ENCODE measurements at regions not wholly inside any gene's neighbourhood (a gene's known extent, or its start where the extent isn't known, plus 50 kb on each side); places are given as distances from the start of the nearest gene placed in this dataset.

DNA sequence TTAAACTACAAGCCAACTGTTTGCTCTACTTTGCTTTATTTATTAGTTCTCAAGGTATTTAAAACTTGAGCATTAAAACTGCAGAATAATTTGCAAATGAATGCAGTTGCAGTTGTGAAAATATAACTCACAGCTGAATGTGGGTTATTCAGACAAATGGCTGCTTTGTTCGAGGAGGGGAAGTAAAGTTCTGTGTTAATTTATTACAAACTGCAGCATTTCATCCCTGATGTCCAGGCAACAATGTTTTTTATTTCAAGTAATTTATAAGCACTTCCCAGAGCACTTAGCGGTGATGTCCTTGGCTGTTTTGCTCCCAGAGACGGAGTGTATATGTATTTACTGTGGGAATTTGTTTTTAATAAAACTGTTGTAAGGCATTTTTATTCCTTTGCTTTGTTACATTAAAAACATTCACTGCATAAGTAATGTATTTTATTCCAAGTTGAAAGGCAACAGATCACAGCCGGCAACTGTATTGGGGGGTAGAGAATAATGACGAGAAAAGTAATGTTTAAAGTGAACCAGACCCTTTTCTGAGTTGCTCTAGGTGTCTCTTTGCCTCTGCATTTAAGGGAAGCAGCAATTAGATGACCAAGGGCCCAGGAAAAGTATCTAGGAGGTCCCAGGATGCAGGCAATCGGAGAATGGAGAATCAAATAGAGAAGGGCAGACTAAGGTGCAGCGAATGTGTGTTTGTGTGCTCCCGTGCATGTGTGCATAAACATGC, 291.2 kb upstream of the SALL1 start:
- no peak for DNase-seq

DNA sequence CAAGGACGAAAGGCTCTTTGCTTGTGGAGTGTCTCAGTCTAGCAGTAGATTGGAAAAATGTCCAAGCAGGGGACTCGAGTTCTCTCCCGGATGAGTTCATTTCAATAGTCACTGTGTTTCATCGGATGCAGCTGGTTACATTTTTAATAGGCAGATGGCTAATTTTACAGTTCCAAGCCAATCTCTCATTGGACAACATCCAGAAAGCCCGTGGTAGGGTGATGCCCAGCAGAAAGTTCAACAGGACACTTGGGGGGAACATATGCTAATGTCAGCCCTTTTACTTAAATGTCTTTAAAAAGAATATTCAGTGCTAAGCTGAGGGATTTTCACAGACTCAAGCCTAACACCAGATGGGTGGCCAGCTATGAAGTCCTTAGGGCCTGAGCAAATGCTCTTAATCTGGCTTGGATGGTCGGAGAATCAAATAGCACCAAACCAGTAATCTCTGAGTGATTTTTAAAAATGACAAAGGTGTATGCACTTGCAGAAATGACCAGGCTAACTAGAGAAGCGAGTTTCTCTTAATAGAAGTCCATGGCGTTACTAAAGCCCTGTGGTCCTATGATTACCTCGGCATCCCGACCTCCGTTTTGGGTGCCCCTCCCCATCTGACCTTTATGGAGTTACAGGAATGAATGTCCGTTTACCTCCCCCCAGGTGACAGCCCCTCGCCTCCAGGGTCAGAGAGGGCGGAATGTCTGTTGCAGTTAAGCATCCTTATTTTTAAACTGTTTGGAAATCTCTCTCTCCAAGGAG, 289.2 kb upstream of the SALL1 start:
- DNase-seq = no peak

- DNase-seq = no peak
Observed at GRCh38 chr16:51439271-51439670, 288.2 kb upstream of the SALL1 start.

GRCh38 chr16:51436742-51437141, 285.7 kb upstream of the SALL1 start:
- DNase-seq = no peak

DNA sequence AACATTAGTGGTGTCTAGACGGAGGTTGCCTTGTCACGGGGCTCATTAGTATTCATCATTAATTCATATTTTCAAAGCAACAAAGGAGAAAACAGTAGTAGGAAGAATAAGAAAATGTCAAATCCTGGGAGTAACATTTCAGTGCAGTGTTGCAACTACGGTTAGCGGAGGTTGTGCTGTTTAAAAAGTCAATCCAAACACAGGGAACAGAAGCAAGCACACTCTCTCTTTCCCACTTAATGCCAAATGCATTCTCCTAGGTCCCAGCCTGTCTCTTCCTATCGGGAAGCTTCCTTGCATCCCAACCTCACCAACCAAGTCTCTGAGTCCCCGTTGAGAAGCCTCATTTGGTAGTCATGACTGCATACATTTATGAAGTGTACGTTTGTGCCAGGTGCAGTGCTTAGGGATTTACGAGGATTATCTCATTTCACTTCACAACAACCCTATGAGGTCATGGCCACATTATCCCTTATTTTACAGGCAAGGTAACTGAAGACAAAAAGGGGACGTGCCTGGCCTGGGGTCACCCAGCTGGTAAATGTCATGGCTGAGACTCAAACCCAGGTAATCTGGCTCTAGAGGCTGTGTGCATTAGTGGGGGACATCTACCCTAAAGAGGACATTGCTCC, 283.6 kb upstream of the SALL1 start:
- no peak for DNase-seq

- no peak for DNase-seq
Observed at GRCh38 chr16:51433599-51433998, 282.5 kb upstream of the SALL1 start.

DNA sequence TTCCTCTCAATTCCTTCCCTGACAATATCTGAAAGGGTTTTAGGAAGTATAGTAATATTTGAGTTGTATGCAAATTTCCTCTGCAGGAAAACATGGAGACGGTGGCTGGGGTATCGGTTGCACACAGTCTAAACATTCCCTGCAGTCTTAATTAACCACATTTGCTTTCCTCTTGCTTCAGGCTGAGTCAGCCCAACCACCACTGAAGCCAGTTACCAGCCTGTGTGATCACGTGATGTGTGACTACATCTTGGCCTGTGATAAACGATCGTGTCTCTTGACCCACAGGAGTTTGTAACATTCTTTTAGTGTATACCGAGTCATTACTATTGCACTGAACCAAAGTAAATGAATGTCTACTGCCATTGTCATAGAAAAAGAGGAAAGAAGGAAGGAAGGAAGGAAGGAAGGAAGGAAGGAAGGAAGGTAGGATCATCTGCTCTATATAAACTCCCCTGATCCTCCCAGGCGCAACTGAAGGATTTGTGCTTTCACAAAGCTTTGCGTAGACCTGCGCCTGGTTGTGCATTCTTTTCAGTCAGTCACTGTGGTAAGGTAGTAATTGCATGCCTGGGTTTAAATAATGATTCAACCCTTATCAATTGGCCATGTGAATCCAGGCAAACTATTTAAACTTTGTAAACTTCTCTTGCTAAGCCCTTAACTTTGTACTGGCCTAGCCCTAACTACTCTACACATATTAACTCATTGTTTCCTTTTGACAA, 280.6 kb upstream of the SALL1 start:
- no peak for DNase-seq

- DNase-seq = no peak
Observed at GRCh38 chr16:51430716-51431369, 279.8 kb upstream of the SALL1 start.

DNA sequence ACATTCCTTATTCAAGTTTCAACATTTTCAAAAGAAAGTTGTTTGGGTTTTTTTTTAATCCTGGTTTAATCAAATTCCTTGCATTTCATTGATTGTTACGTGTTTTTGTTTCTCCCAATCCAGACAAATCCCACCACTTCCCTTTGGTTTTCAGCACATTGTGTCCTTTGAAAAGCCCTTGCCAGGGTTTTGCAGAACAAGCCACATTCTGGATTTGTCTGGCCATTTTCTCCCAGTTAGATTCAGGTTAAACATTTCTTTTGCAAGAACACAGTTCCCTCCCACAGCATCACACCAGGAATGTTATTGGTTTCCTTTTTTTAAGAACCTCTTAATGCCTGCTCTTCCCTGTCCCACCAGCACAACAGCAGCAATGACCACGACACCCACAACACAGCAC, 278.0 kb upstream of the SALL1 start:
- DNase-seq = no peak

GRCh38 chr16:51427085-51427484, 276.0 kb upstream of the SALL1 start:
- no peak for DNase-seq

DNA sequence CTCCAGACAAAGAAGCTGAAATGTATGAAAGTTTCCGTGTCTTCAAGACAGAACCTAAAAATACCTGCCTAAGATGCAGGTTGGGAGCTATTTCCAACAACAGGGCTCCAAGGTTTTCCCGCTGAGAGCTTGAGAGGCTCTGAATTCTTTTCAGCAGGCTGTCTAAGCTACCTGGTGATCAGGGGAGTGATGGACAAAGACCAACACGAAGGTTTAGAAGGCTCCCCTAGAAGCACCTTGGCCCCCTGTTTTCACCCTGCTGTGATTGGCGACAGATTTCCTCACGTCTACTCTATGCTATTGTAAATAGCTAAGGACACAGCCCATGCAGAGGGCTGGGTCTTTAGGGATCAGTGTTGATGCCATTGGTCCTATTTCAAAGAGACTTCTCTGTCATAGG, 275.2 kb upstream of the SALL1 start:
- DNase-seq = no peak

DNA sequence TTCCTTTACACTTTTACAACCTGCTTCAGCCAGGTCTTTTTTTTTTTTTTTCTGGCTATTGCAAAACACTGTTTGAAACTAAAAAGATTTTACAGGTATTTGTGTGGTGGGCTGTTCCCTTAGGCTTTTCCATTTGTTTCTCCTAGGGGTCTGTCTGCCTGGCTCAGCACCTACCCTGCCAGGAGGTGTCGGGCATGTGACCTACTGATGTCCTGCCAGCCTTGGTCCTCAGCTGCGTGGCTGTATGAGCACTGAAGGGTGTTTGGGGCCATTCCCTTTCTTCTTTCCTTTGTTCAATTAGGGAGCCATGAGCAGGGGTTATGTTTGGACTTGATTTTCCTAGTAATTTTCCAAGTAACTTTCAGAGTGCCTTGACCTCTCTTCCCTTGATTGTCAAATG, 269.2 kb upstream of the SALL1 start:
- no peak for DNase-seq

DNA sequence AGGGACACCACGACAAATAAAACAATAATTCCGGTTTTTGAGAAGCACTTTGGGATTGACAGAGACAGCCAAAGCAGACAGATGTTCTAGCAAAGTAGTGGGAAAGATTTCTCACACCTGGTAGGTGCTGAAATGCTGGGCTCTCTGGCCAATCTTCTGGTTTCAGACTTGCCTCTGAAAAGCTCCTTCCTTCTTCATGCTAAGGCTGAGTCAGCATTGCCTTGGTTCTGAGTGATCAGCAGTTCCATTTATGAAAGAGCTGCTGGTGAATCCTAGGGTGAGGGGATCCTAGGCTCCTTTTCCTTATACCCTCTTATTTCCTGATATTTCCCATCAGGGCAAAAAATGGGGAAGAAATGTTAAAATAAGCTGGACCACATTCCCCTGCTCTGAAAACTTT, 268.7 kb upstream of the SALL1 start:
- no peak for DNase-seq

- no peak for DNase-seq
Observed at GRCh38 chr16:51418258-51418657, 267.2 kb upstream of the SALL1 start.

GRCh38 chr16:51416926-51417325, 265.9 kb upstream of the SALL1 start:
- no peak for DNase-seq

DNA sequence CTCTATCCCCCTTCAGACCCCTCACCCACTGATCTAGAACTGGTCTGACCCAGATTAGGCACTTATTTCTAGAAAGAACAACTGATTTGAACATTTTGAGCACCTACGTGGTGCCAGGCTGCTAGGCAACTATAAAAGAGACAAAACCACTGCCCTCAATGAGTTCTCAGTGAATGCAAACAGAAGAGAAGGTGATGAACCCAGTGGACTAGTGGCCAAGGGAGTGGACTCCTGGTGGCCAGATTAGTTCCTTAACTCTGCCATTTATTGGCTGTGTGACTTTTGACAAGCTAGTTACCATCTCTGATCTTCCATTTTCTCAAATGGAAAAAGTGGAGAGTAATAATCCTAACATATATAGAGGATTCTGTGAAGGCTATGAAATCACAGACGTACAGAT, 259.1 kb upstream of the SALL1 start:
- no peak for DNase-seq

DNA sequence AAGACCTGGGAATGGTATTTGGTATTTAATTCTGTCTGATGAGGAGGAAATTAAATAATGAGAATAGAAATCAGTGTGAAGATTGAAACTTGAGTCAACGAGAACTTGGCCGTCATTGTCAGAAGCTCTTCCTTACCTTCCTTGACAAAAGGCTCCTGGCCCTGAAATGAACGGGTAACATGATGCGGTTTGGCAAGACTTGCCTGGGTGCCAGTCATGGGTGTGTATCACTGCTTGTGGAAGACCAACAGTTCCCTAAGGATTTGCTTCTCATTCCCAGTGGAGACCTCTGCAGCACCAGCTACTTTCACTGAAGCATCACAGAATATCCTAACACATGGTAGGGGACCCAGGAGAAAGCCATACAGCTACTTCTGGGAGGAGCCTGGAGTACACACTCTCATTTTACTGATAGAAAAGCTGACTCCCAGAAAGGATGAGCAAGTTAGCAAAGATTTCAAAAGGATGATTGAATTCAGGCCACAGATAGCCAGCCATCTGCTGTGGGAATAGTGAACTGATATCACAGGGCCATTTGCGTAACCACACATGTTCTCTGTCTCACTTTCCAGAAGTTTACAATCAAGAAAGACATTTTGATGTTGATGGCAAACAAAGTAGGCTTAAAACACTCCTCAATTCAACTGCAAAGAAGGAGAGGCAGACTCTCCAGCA, 258.1 kb upstream of the SALL1 start:
- DNase-seq = no peak

DNA sequence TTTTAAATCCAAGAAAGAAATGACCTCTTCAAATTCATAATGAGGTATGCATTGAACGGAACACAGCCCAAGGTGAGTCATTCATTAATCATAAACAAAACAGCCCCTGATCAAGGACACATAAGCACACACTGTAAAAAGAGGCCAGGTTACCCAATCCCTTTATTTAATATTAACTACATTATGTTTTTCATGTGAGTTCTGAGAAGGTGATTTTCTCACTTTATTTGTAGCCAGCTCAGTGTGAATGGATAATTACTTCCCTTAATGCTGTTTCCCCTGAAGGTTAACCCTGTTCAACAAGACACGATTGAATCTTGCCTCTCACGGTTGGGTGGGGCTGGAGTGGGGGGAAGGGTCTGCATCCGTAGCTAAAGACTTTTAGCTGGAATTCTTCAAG, 257.3 kb upstream of the SALL1 start:
- DNase-seq = no peak

DNA sequence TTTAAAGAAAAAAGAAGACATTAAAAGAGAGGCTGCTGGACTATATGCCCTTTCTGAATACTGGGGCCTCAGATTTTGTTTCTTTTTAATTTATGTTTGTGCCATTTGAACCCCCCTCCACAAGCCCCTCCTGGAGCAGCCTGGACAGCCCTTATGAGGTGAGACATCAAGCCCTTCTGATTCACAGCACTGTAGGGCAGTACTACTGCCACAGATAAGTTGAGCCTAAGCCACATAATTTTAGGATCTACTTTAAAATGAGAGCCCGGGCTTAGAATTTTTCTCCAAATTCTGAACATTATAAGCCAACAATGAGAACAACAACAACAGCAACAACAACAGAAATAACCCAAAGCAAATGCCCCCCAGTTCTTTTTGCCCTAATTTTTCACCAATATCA, 256.9 kb upstream of the SALL1 start:
- no peak for DNase-seq

DNA sequence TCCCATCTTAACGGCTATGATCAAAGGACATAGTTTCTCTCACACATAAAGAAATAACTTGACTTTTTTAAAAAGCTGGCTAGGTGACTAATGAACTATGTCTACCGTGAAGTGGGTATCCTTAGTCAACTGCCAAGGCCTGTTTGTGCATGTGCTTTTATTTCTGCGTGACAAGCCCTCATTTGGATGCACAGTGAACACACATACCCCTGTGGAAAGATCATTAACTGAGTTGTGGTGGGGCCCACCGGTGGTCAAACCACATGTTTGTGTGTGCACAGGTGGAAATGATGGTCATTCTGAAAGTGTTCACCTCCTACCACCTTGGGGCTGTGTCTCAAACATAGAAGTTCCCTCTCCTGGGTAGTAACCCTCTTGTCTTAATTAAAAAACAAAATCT, 256.1 kb upstream of the SALL1 start:
- DNase-seq = no peak

GRCh38 chr16:51405361-51405760, 254.3 kb upstream of the SALL1 start:
- DNase-seq = no peak

- no peak for DNase-seq
Observed at GRCh38 chr16:51404386-51404785, 253.3 kb upstream of the SALL1 start.
